Central memory CD8-positive, alpha-beta T cell (primary cell): ENCODE measurements at regions not wholly inside any gene's neighbourhood (a gene's known extent, or its start where the extent isn't known, plus 50 kb on each side); places are given as distances from the start of the nearest gene placed in this dataset.

Experiments
- ATAC-seq: fragments of 150-1000 bp; cut with Tn5 transposase; replicated peaks from 2 replicates; pipeline ENCODE4 v1.10.0; 2022; ENCODE audit warnings: mild to moderate bottlenecking, moderate FRiP score, moderate number of reproducible peaks; ENCODE audit not compliant: poor library complexity, severe bottlenecking; ENCODE audit errors: extremely low read depth
- DNase-seq, 2 donors: peaks; one replicate each; pipeline ENCODE4 v3.0.0; 2021; ENCODE audit warnings: low spot score in 2 of 2
- H3K27ac Mint-ChIP-seq: one replicate; pipeline ENCODE4 v1.8.0; 2022; ENCODE audit warnings: low read depth, mild to moderate bottlenecking, moderate library complexity, mixed read lengths
- H3K27me3 Mint-ChIP-seq: one replicate; pipeline ENCODE4 v1.8.0; 2022; ENCODE audit warnings: mixed read lengths
- H3K36me3 Mint-ChIP-seq: one replicate; pipeline ENCODE4 v1.8.0; 2022; ENCODE audit warnings: mild to moderate bottlenecking, moderate library complexity, mixed read lengths; ENCODE audit not compliant: insufficient read depth
- H3K4me1 Mint-ChIP-seq: one replicate; pipeline ENCODE4 v1.8.0; 2022; ENCODE audit warnings: mixed read lengths
- H3K4me3 Mint-ChIP-seq: one replicate; pipeline ENCODE4 v1.8.0; 2022; ENCODE audit warnings: mild to moderate bottlenecking, moderate library complexity, mixed read lengths
- H3K9me3 Mint-ChIP-seq: one replicate; pipeline ENCODE4 v1.8.0; 2022; ENCODE audit warnings: mixed read lengths

- Mint-ChIP-seq H3K9me3 (no peaks in the 10 kb centered on the region), H3K27ac (no peak overlapping the region), H3K4me3 (no peak overlapping the region), H3K4me1 (no peaks in the 10 kb centered on the region), H3K27me3 (peaks cover 13% of the 10 kb centered on the region), H3K36me3 (no peaks in the 10 kb centered on the region)
- DNase-seq (no peak), ATAC-seq (no peak)
Observed at GRCh38 chr18:47507651-47508050, 256.2 kb upstream of the SKOR2 start.

DNA sequence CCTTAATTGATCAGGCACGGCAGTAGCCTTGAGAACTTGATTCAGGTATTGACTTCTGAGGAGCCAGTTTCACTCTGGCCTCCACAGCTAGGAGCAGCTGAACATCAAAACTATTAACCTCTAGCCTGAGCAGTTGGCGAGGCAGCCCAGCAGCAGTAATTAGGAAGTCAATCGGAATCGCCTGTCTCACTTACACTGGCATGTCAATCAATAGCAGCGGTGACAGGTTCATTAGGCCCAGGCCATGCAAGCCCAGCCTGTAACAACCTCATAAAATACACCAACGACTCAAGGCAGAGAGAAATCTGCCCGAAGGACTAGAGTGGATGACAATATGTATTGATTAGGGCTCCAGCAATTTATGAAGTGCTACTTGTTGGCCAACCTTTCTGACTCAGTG lies 255.4 kb upstream of the SKOR2 start:
- Mint-ChIP-seq H3K4me3 (no peak overlapping the region), H3K9me3 (no peaks in the 10 kb centered on the region), H3K36me3 (no peaks in the 10 kb centered on the region), H3K27me3 (peaks cover 6% of the 10 kb centered on the region), H3K27ac (no peak overlapping the region), H3K4me1 (no peaks in the 10 kb centered on the region)
- ATAC-seq (no peak), DNase-seq (no peak)

DNA sequence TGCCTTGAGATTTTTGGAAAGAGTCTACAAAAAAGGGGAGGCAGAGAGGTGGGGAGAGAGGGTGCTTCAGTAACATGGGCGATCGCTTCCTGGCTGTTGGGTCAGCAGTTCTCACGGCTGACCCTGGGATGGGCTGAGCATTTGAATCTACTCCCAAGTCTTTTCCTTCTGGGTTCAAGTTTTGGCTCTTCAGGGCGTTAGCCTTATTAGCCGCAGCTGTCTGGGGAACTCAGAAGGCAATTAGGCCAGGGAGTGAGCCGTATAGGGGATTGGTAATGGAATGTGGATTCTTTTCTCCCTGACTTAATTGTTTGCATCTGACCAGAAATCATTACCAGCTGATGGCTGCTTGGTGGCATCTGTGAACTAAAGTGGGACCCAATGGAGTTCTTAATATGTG lies 250.5 kb upstream of the SKOR2 start:
- Mint-ChIP-seq H3K4me3 (no peak overlapping the region), H3K36me3 (no peaks in the 10 kb centered on the region), H3K4me1 (no peaks in the 10 kb centered on the region), H3K27me3 (peaks cover 7% of the 10 kb centered on the region), H3K9me3 (peaks cover 5% of the 10 kb centered on the region), H3K27ac (no peak overlapping the region)
- DNase-seq (no peak), ATAC-seq (no peak)

- Mint-ChIP-seq H3K27me3 (peaks cover 11% of the 10 kb centered on the region), H3K4me3 (no peak overlapping the region), H3K27ac (no peak overlapping the region), H3K36me3 (no peaks in the 10 kb centered on the region), H3K4me1 (no peaks in the 10 kb centered on the region), H3K9me3 (peaks cover 5% of the 10 kb centered on the region)
- no peak for ATAC-seq
- no peak for DNase-seq
Observed at GRCh38 chr18:47500930-47501329, 249.5 kb upstream of the SKOR2 start.

DNA sequence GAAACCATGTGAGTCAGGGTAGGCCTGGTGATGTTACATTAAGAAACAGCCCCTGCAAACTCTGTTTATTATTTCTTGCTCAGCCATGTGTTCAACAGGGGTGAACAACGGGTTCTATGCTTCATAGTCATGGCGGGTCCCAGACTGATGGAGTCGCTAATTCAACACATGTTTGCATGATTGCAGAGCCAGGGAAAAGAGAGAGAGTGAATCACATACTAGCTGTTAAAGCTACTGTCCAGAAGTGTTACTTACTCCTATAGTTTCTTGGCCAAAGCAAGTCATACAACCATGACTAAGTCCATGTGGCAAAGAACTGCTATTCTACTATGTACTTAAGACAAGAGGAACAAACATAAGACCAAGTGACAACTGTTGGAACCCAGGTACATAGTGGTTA lies 241.2 kb upstream of the SKOR2 start:
- Mint-ChIP-seq H3K4me1 (no peaks in the 10 kb centered on the region), H3K27ac (no peak overlapping the region), H3K4me3 (no peak overlapping the region)

DNA sequence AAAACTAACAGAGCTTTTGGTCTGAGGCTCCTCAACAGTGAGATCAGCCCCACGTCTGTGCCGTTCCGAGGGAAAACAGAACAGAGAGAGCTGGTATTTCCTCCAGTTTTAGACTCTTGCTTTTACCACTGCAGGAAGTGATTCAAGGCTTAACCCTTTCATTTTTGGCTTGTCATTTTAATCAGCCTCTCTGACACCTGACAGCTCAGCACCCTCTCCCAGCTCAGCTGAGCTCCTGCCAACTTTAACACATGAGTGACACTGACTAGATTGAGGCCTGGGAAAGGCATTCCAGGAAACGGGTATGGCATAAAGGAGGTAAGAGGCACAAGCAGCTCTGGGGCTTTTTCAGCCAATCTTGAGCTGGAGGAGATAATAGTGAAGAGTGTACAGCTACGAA lies 239.4 kb upstream of the SKOR2 start:
- no peaks in the 10 kb centered on the region for H3K9me3 Mint-ChIP-seq
- H3K27me3 Mint-ChIP-seq = peaks cover 23% of the 10 kb centered on the region

More for the DNA sequence above, 241.2 kb upstream of the SKOR2 start:
- Mint-ChIP-seq H3K36me3 (no peaks in the 10 kb centered on the region), H3K9me3 (no peaks in the 10 kb centered on the region), H3K27me3 (peaks cover 22% of the 10 kb centered on the region)
- ATAC-seq (no peak), DNase-seq (no peak)

GRCh38 chr18:47485221-47485797 lies 233.8 kb upstream of the SKOR2 start:
- Mint-ChIP-seq H3K27me3 (peaks cover 42% of the 10 kb centered on the region), H3K4me1 (no peaks in the 10 kb centered on the region), H3K36me3 (no peaks in the 10 kb centered on the region), H3K9me3 (no peaks in the 10 kb centered on the region), H3K4me3 (no peak overlapping the region), H3K27ac (no peak overlapping the region)
- ATAC-seq (no peak), DNase-seq (no peak)

More for the DNA sequence above, 239.4 kb upstream of the SKOR2 start:
- no peak overlapping the region for H3K4me3 Mint-ChIP-seq
- H3K4me1 Mint-ChIP-seq = no peaks in the 10 kb centered on the region
- H3K27ac Mint-ChIP-seq = no peak overlapping the region
- no peaks in the 10 kb centered on the region for H3K36me3 Mint-ChIP-seq
- no peak for DNase-seq
- no peak for ATAC-seq

GRCh38 chr18:47484068-47484467 lies 232.6 kb upstream of the SKOR2 start:
- no peak overlapping the region for H3K27ac Mint-ChIP-seq
- H3K9me3 Mint-ChIP-seq = no peaks in the 10 kb centered on the region
- H3K27me3 Mint-ChIP-seq = peaks cover 42% of the 10 kb centered on the region
- no peak overlapping the region for H3K4me3 Mint-ChIP-seq
- H3K4me1 Mint-ChIP-seq = no peaks in the 10 kb centered on the region
- DNase-seq (no peak), ATAC-seq (no peak)
- H3K36me3 Mint-ChIP-seq = no peaks in the 10 kb centered on the region

- Mint-ChIP-seq H3K4me1 (no peaks in the 10 kb centered on the region), H3K9me3 (no peaks in the 10 kb centered on the region), H3K27ac (no peak overlapping the region), H3K4me3 (no peak overlapping the region), H3K36me3 (no peaks in the 10 kb centered on the region), H3K27me3 (peaks cover 37% of the 10 kb centered on the region)
- no peak for DNase-seq
- ATAC-seq = no peak
Observed at GRCh38 chr18:47480166-47480565, 228.7 kb upstream of the SKOR2 start.

- DNase-seq = no peak
- H3K27me3 Mint-ChIP-seq = peaks cover 12% of the 10 kb centered on the region
- no peak for ATAC-seq
- no peaks in the 10 kb centered on the region for H3K9me3 Mint-ChIP-seq
- H3K36me3 Mint-ChIP-seq = no peaks in the 10 kb centered on the region
- H3K4me3 Mint-ChIP-seq = no peak overlapping the region
- H3K27ac Mint-ChIP-seq = no peak overlapping the region
- H3K4me1 Mint-ChIP-seq = no peaks in the 10 kb centered on the region
Observed at GRCh38 chr18:47471784-47472183, 220.3 kb upstream of the SKOR2 start.

DNA sequence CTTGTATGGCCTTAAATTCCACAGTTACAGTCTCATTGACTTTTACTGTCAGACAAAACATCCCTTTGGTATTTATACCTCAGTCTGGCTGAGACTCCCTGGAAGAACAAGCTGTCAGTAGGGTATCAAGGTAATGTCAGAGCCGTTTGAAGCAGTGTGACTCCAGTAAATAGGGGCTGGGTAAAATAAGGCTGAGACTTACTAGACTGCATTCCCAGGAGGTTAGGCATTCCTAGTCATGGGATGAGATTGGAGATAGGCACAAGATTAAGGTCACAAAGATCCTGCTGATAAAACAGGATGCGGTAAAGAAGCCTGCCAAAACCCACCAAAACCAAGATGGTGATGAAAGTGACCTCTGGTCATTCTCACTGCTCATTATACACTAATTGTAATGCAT lies 219.5 kb upstream of the SKOR2 start:
- ATAC-seq = no peak
- Mint-ChIP-seq H3K9me3 (no peaks in the 10 kb centered on the region), H3K27me3 (peaks cover 3% of the 10 kb centered on the region), H3K27ac (no peak overlapping the region), H3K36me3 (no peaks in the 10 kb centered on the region), H3K4me1 (no peaks in the 10 kb centered on the region), H3K4me3 (no peak overlapping the region)
- DNase-seq = no peak

- no peak overlapping the region for H3K4me3 Mint-ChIP-seq
- no peaks in the 10 kb centered on the region for H3K4me1 Mint-ChIP-seq
- no peak overlapping the region for H3K27ac Mint-ChIP-seq
- H3K36me3 Mint-ChIP-seq = no peaks in the 10 kb centered on the region
- no peaks in the 10 kb centered on the region for H3K27me3 Mint-ChIP-seq
- no peak for DNase-seq
- no peak for ATAC-seq
- no peaks in the 10 kb centered on the region for H3K9me3 Mint-ChIP-seq
Observed at GRCh38 chr18:47469576-47469975, 218.1 kb upstream of the SKOR2 start.

DNA sequence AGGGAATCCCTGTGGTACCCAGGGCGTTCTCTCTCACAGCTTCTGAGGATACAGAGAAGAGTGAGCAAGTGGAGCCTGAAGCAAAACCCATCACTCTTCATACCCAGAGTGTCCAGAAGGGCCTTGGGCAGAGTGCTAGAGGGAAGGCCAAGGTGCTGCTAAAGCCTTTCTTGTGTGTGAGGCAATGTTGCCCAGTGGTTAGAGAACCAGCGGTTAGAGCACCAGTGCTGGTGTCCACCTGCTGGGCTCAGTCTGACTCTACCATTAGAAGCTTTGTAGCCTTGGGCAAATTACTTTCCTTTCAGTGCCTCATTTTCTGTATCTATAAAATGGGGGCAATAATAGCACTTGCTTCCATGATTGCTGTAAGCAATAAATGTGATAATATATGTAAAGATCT lies 210.5 kb upstream of the SKOR2 start:
- Mint-ChIP-seq H3K27me3 (peaks cover 18% of the 10 kb centered on the region), H3K9me3 (no peaks in the 10 kb centered on the region), H3K36me3 (no peaks in the 10 kb centered on the region), H3K27ac (no peak overlapping the region), H3K4me3 (no peak overlapping the region), H3K4me1 (no peaks in the 10 kb centered on the region)
- no peak for DNase-seq
- no peak for ATAC-seq
